ENCODE measurements at regions not wholly inside any gene's neighbourhood (a gene's known extent, or its start where the extent isn't known, plus 50 kb on each side); places are given as distances from the start of the nearest gene placed in this dataset.

DNA sequence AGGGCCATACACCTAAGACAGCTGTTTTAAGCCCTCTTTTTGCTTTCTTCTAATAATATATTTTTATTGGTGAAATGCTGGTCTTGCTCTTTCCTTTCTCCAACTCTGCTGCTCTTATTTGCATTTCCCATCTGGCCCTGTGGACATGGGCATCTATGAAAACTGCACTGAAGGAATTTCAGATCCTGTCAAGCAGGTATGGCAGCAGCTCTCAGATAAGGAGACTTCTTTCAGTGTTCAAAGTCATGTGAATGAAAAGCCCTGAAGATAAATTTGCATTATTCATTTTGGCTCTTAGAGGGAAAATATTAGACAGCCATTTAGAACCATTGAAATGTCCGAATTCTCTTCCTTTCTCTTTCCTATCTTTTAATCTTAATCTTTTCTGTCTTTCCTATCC, 668.0 kb upstream of the RIOK2 start:
- no peak for DNase-seq (ENCODE audit: low read depth)
- TF ChIP-seq, protein P1, sequence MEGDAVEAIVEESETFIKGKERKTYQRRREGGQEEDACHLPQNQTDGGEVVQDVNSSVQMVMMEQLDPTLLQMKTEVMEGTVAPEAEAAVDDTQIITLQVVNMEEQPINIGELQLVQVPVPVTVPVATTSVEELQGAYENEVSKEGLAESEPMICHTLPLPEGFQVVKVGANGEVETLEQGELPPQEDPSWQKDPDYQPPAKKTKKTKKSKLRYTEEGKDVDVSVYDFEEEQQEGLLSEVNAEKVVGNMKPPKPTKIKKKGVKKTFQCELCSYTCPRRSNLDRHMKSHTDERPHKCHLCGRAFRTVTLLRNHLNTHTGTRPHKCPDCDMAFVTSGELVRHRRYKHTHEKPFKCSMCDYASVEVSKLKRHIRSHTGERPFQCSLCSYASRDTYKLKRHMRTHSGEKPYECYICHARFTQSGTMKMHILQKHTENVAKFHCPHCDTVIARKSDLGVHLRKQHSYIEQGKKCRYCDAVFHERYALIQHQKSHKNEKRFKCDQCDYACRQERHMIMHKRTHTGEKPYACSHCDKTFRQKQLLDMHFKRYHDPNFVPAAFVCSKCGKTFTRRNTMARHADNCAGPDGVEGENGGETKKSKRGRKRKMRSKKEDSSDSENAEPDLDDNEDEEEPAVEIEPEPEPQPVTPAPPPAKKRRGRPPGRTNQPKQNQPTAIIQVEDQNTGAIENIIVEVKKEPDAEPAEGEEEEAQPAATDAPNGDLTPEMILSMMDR (IDR thresholded peaks at IDR 0.05; ENCODE audit: control insufficient read depth, extremely low read depth, insufficient read depth) = no peak
- no peak overlapping the region for H3K4me3 ChIP-seq (ENCODE audit: low read depth, low read length)

DNA sequence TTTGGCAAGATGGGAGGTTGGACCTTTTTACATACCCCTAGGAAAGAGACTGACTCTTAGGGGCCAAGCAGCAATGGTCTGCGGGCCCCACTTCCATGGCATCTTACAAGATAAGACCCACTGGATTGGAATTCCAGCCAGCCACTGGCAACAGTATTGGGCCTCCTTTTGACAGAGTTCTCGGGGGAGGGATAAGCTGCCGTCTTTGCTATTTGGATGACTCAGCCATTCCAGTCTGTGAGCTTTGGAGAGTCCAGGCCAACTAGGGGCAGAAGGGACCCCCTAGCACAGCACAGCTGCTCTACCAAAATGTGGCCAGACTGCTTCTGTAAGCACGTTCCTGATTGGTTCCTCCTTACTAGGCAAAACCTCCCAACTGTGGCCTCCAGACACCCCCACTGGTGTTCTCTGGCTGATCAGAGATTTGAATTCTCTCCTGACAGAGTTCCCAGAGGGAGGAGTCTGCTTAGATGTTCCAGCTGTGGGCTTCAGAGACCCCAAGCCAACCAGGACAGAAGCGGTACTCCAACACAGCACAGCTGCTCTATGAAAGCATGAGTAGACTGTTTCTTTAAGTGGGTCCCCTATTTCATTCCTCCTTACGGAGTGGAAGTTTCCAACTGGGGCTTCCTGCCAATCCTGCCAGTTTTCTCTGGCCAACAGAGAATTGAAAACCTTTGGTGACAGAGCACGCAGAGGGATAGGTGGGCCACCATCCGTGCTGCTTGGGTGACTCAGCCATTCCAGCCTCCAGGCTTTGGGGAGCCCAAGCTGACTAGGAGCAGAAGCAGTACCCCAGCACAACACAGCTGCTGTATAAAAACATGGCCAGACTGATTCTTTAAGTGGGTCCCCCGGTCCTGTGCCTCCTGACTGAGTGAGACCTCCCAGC, 672.1 kb upstream of the RIOK2 start:
- DNase-seq (ENCODE audit: low read depth) = no peak
- H3K4me3 ChIP-seq (ENCODE audit: low read depth, low read length) = no peak overlapping the region
- TF ChIP-seq, protein P1 (IDR thresholded peaks at IDR 0.05; ENCODE audit: control insufficient read depth, extremely low read depth, insufficient read depth) = no peak

DNA sequence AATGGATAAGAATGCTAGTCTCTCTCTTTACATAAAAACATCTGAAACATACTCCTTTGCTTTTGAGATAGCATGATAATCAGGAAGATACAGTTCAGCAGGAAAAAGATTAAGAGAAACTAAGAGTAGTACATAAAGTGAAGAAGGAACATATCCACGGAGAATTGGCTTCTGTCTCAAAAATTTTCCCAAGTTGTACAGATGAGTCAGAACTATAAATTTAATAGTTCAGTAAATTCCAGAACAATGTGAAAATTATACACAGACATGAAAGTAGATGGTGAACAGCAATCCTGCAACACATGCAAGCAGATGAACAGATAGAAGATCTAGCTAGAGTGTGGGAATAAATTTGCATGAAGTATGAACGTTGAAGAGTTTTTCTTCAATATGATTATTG, 691.4 kb upstream of the RIOK2 start:
- no peak for DNase-seq (ENCODE audit: low read depth)
- TF ChIP-seq, protein P1 (IDR thresholded peaks at IDR 0.05; ENCODE audit: control insufficient read depth, extremely low read depth, insufficient read depth) = no peak
- no peak overlapping the region for H3K4me3 ChIP-seq (ENCODE audit: low read depth, low read length)

DNA sequence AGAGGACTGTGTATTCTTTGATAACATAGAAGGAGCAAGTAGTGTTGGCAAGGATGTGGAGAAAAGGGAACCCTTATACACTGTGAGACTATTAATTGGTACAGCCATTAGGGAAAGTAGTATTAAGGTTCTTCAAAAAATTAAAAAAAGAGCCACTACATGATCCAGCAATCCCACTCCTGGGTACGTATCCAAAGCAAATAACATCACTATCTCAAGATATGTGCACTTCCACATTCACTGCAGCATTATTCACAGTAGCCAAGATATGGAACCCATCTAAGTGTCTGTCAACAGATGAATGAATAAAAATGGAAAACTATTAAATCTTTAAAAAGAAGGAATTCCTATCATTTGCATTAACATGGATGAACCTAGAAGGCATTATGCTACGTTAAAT, 693.2 kb upstream of the RIOK2 start:
- H3K4me3 ChIP-seq (ENCODE audit: low read depth, low read length) = no peak overlapping the region
- DNase-seq (ENCODE audit: low read depth) = no peak
- TF ChIP-seq, protein P1 (IDR thresholded peaks at IDR 0.05; ENCODE audit: control insufficient read depth, extremely low read depth, insufficient read depth) = no peak

DNA sequence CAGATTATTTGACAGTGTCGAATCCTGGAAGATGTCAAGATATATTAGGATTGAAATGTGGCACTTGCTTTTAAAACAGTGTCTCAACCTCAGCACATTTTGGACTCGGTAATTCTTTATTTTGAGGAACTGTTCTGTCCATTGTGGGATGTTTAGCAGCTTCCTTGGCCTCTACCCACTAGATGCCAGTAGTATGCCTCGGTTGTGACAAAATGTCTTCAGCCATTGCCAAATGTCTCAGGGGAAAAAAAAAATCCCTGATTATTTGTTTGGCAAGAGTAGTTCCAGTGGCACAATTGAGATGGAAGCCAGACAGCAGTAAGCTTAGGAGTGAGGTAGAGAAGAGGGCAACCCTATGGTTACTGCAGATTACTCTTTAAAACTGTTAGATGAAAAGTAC, 694.5 kb upstream of the RIOK2 start:
- TF ChIP-seq, protein P1 (IDR thresholded peaks at IDR 0.05; ENCODE audit: control insufficient read depth, extremely low read depth, insufficient read depth) = no peak
- DNase-seq (ENCODE audit: low read depth) = no peak
- H3K4me3 ChIP-seq (ENCODE audit: low read depth, low read length) = no peak overlapping the region

DNA sequence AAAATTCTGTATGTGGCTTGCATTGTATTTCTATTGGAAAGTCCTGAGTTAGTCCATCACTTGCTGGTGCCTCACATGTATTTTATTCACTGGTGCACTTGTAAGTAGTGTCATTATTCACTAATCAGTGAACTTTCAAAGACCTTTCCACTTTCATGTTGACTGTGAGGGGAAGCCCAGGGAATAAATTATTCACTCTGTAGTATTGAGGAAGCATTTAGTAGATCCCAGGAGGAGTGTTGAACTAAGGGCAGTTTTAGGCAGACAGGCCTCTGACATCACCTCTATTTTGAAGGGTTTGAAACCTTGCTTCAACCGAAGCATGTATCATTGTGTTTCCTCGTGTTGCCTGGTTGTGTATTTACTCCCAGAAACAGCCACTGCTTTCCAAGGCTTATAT, 705.4 kb upstream of the RIOK2 start:
- H3K4me3 ChIP-seq (ENCODE audit: low read depth, low read length) = no peak overlapping the region
- TF ChIP-seq, protein P1 (IDR thresholded peaks at IDR 0.05; ENCODE audit: control insufficient read depth, extremely low read depth, insufficient read depth) = no peak
- DNase-seq (ENCODE audit: low read depth) = no peak

DNA sequence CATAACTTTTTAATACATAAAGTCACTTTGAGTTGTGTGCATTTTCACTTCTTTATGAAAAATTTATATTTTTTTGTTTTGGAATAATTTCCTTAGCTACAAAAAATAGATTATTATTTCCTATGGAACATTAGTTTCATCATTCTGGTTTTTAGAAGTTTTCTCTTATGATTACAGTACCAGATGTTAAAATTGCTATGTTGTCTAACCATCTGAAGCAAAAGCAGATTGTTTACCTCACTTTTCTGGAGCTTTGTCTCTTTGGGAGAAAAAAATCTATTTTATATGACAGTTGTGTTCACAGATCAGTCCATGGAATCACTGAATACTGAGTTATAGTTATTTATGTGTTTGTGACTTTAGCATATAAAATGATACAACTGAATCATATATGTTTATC, 708.9 kb upstream of the RIOK2 start:
- no peak for DNase-seq (ENCODE audit: low read depth)
- no peak overlapping the region for H3K4me3 ChIP-seq (ENCODE audit: low read depth, low read length)
- TF ChIP-seq, protein P1 (IDR thresholded peaks at IDR 0.05; ENCODE audit: control insufficient read depth, extremely low read depth, insufficient read depth) = no peak

Measured in LNCaP clone FGC (cell line).